SK-N-SH treated with all-trans-retinoic acid at 6 μM for 48 hours (cell line): ENCODE measurements at regions not wholly inside any gene's neighbourhood (a gene's known extent, or its start where the extent isn't known, plus 50 kb on each side); places are given as distances from the start of the nearest gene placed in this dataset.

Source experiments
- ATAC-seq: fragments of 200-7000 bp; cut with Tn5 transposase; 3 replicates; pipeline ENCODE4 v1.9.1; 2020; ENCODE audit warnings: mild to moderate bottlenecking, moderate library complexity
- ARNTL ChIP-seq: fragments of 450-650 bp; formaldehyde crosslinking; IDR thresholded peaks from 2 replicates; pipeline ENCODE4 v1.5.0; 2020; ENCODE audit warnings: low read depth, mild to moderate bottlenecking, moderate library complexity, borderline replicate concordance
- BACH2 ChIP-seq: fragments of 250-450 bp; sonication (Bioruptor Pico); IDR thresholded peaks from 2 replicates; pipeline ENCODE4 v1.9.0; 2021; ENCODE audit warnings: mild to moderate bottlenecking, borderline replicate concordance
- CREB5 ChIP-seq: fragments of 250-450 bp; sonication (Bioruptor Pico); IDR thresholded peaks from 2 replicates; pipeline ENCODE4 v1.5.1; 2020; ENCODE audit warnings: low read depth, mild to moderate bottlenecking, moderate library complexity
- CSDC2 ChIP-seq: fragments of 250-450 bp; sonication (Bioruptor Pico); IDR thresholded peaks from 2 replicates; pipeline ENCODE4 v1.5.0; 2020; ENCODE audit warnings: mild to moderate bottlenecking, moderate library complexity
- CSRNP3 ChIP-seq: fragments of 250-450 bp; sonication (Bioruptor Pico); IDR thresholded peaks from 2 replicates; pipeline ENCODE4 v1.5.1; 2021; ENCODE audit warnings: mild to moderate bottlenecking, moderate library complexity
- ESRRG ChIP-seq: fragments of 250-450 bp; sonication (Bioruptor Pico); IDR thresholded peaks from 2 replicates; pipeline ENCODE4 v1.6.1; 2021; ENCODE audit warnings: mild to moderate bottlenecking
- GLIS3 ChIP-seq: fragments of 250-450 bp; sonication (Bioruptor Pico); IDR thresholded peaks from 2 replicates; pipeline ENCODE4 v1.5.0; 2020; ENCODE audit warnings: mild to moderate bottlenecking, moderate library complexity
- ISL1 ChIP-seq: fragments of 250-450 bp; sonication (Bioruptor Pico); IDR thresholded peaks from 2 replicates; pipeline ENCODE4 v2.1.2; 2022; ENCODE audit warnings: mild to moderate bottlenecking, moderate library complexity
- OSR1 ChIP-seq: fragments of 250-450 bp; sonication (Bioruptor Pico); IDR thresholded peaks from 2 replicates; pipeline ENCODE4 v1.8.0; 2022; ENCODE audit warnings: moderate library complexity, mild to moderate bottlenecking, inconsistent platforms
- POU6F1 ChIP-seq: fragments of 250-450 bp; sonication (Bioruptor Pico); IDR thresholded peaks from 2 replicates; pipeline ENCODE4 v1.8.0; 2021; ENCODE audit warnings: low read depth, mild to moderate bottlenecking, moderate library complexity, borderline replicate concordance
- RARB ChIP-seq: fragments of 250-450 bp; sonication (Bioruptor Pico); IDR thresholded peaks from 2 replicates; pipeline ENCODE4 v1.8.0; 2021; ENCODE audit warnings: mild to moderate bottlenecking, moderate library complexity
- SNAI2 ChIP-seq: fragments of 250-450 bp; sonication (Bioruptor Pico); IDR thresholded peaks from 2 replicates; pipeline ENCODE4 v1.5.0; 2020; ENCODE audit warnings: mild to moderate bottlenecking, moderate library complexity
- TOX ChIP-seq: fragments of 250-450 bp; sonication (Bioruptor Pico); IDR thresholded peaks from 2 replicates; pipeline ENCODE4 v1.8.0; 2021; ENCODE audit warnings: mild to moderate bottlenecking, moderate library complexity, borderline replicate concordance
- TSHZ2 ChIP-seq: fragments of 250-450 bp; sonication (Bioruptor Pico); IDR thresholded peaks from 2 replicates; pipeline ENCODE4 v1.5.0; 2020; ENCODE audit warnings: mild to moderate bottlenecking, moderate library complexity
- ZC3H10 ChIP-seq: fragments of 250-450 bp; sonication (Bioruptor Pico); IDR thresholded peaks from 2 replicates; pipeline ENCODE4 v1.5.1; 2021; ENCODE audit warnings: mild to moderate bottlenecking, moderate library complexity
- ZFP3 ChIP-seq: fragments of 250-450 bp; sonication (Bioruptor Pico); IDR thresholded peaks from 2 replicates; pipeline ENCODE4 v1.5.0; 2020; ENCODE audit warnings: mild to moderate bottlenecking, moderate library complexity
- ZFP30 ChIP-seq: fragments of 450-650 bp; formaldehyde crosslinking; IDR thresholded peaks from 2 replicates; pipeline ENCODE4 v1.5.0; 2022; ENCODE audit warnings: mild to moderate bottlenecking, moderate library complexity
- ZNF565 ChIP-seq: fragments of 450-650 bp; formaldehyde crosslinking; conservative IDR thresholded peaks from 2 replicates; pipeline ENCODE4 v1.5.0; 2020; ENCODE audit warnings: low read depth, mild to moderate bottlenecking, moderate library complexity
- ZNF8 ChIP-seq: fragments of 450-650 bp; formaldehyde crosslinking; IDR thresholded peaks from 2 replicates; pipeline ENCODE4 v1.5.0; 2020; ENCODE audit warnings: mild to moderate bottlenecking, moderate library complexity

GRCh38 chr22:44402196-44403111 lies 89.7 kb upstream of the SHISAL1 start (continued):
- TF ChIP-seq TSHZ2 (CRISPR knock-in tag) = no peak
- no peak for TF ChIP-seq SNAI2 (CRISPR knock-in tag)
- no peak for TF ChIP-seq BACH2 (CRISPR knock-in tag)
- no peak for TF ChIP-seq ZFP30 (CRISPR knock-in tag)
- TF ChIP-seq TOX (CRISPR knock-in tag) = no peak
- TF ChIP-seq CREB5 (CRISPR knock-in tag) = no peak
- TF ChIP-seq ZC3H10 = no peak

GRCh38 chr22:44401783-44402110 lies 89.0 kb upstream of the SHISAL1 start:
- TF ChIP-seq GLIS3 (CRISPR knock-in tag) (no peak), POU6F1 (CRISPR knock-in tag) (no peak), BACH2 (CRISPR knock-in tag) (no peak), CSDC2 (CRISPR knock-in tag) (no peak), ZFP3 (CRISPR knock-in tag) (no peak), TSHZ2 (CRISPR knock-in tag) (no peak), ZNF565 (CRISPR knock-in tag) (no peak), ESRRG (CRISPR knock-in tag) (no peak), CSRNP3 (CRISPR knock-in tag) (no peak), CREB5 (CRISPR knock-in tag) (no peak), RARB (CRISPR knock-in tag) (no peak), ISL1 (CRISPR knock-in tag) (no peak), SNAI2 (CRISPR knock-in tag) (no peak), OSR1 (CRISPR knock-in tag) (no peak), ZNF8 (no peak), ARNTL (no peak)
- no peak for ATAC-seq
